H1 (cell line): ENCODE measurements at regions not wholly inside any gene's neighbourhood (a gene's known extent, or its start where the extent isn't known, plus 50 kb on each side); places are given as distances from the start of the nearest gene placed in this dataset.

Experiments used
- GABPA ChIP-seq: IDR thresholded peaks from 2 replicates; pipeline ENCODE4 v1.6.1; 2011; ENCODE audit warnings: mild to moderate bottlenecking, low read length, moderate library complexity, borderline replicate concordance; ENCODE audit not compliant: insufficient read depth
- KDM1A ChIP-seq: fragments of 200-600, 300-600 bp; sonication (generic); IDR thresholded peaks from 2 replicates; pipeline ENCODE4 v1.7.1; 2016; ENCODE audit warnings: mild to moderate bottlenecking, low read length, borderline replicate concordance
- POU5F1 ChIP-seq: IDR thresholded peaks from 2 replicates; pipeline ENCODE4 v1.6.1; 2011; ENCODE audit warnings: low read depth, mild to moderate bottlenecking, low read length, moderate library complexity
- RNF2 ChIP-seq: fragments of 200-900, 300-1000 bp; sonication (generic); IDR thresholded peaks from 2 replicates; pipeline ENCODE4 v1.7.1; 2016; ENCODE audit warnings: borderline replicate concordance, low read depth, mild to moderate bottlenecking, antibody characterized with exemption, low read length; ENCODE audit not compliant: poor library complexity, severe bottlenecking; ENCODE audit errors: missing control alignments
- SRF ChIP-seq: IDR thresholded peaks from 2 replicates; pipeline ENCODE4 v1.6.1; 2011; ENCODE audit warnings: mild to moderate bottlenecking, low read depth, low read length, moderate library complexity
- TAF1 ChIP-seq: IDR thresholded peaks from 2 replicates; pipeline ENCODE4 v1.6.1; 2011; ENCODE audit warnings: mild to moderate bottlenecking, low read depth, low read length

DNA sequence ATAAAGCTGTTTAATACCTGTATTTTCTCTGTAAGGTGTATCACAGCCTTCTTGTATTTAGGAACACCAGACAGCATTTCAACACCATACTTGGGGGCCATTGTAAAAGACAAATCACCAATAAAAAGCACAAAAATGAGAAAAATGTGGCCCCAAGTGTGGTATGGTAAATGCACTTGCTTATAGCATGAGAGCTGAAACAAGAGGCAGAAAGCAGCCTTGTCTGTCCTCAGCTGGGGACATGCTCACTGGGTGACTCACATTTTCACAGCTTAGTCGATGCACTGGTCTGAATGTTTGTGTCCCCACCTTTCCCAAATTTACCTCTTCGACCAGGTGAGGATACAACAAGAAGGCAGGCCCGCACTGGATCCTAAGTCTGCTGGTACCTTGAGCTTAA lies 639.7 kb upstream of the AGA start (continued):
- TF ChIP-seq RNF2 (no peak), KDM1A (no peak), GABPA (no peak), SRF (no peak), TAF1 (no peak), POU5F1 (no peak)
